H9 (cell line): ENCODE measurements at regions not wholly inside any gene's neighbourhood (a gene's known extent, or its start where the extent isn't known, plus 50 kb on each side); places are given as distances from the start of the nearest gene placed in this dataset.
"Not testable (repeated sequence)": the region's sequence is repeated elsewhere in the genome, so short reads cannot be mapped to it uniquely, and the experiment has no call there.

Source experiments
- DNase-seq: peaks from one replicate; pipeline ENCODE4 v3.0.0-alpha.2; 2017
- H2AFZ ChIP-seq: one replicate; pipeline ENCODE4 v1.6.1; 2013; ENCODE audit warnings: mild to moderate bottlenecking, low read length, control low read depth, moderate library complexity
- H2AK5ac ChIP-seq: 2 replicates; pipeline ENCODE4 v1.6.1; 2013; ENCODE audit warnings: low read length, control low read depth, mixed read lengths; ENCODE audit not compliant: insufficient read length
- H2BK120ac ChIP-seq: one replicate; pipeline ENCODE4 v1.6.1; 2013; ENCODE audit warnings: low read depth, mild to moderate bottlenecking, low read length, control low read depth, inconsistent platforms; ENCODE audit not compliant: poor library complexity, severe bottlenecking
- H2BK12ac ChIP-seq: 2 replicates; pipeline ENCODE4 v1.6.1; 2013; ENCODE audit warnings: low read length, control low read depth, mixed read lengths, low read depth; ENCODE audit not compliant: insufficient read length
- H2BK15ac ChIP-seq: 2 replicates; pipeline ENCODE4 v1.6.1; 2013; ENCODE audit warnings: low read depth, low read length, control low read depth
- H2BK20ac ChIP-seq: one replicate; pipeline ENCODE4 v1.6.1; 2013; ENCODE audit warnings: low read depth, mild to moderate bottlenecking, low read length, control low read depth, inconsistent platforms; ENCODE audit not compliant: poor library complexity, severe bottlenecking
- H2BK5ac ChIP-seq: 2 replicates; pipeline ENCODE4 v1.6.1; 2013; ENCODE audit warnings: low read length, control low read depth, mixed read lengths; ENCODE audit not compliant: insufficient read length
- H3K14ac ChIP-seq: 2 replicates; pipeline ENCODE4 v1.6.1; 2013; ENCODE audit warnings: low read length, control low read depth; ENCODE audit not compliant: insufficient read depth
- H3K18ac ChIP-seq: 2 replicates; pipeline ENCODE4 v1.6.1; 2013; ENCODE audit warnings: low read depth, mild to moderate bottlenecking, mixed read lengths, low read length, control low read depth; ENCODE audit not compliant: insufficient read length
- H3K23ac ChIP-seq: 2 replicates; pipeline ENCODE4 v1.6.1; 2013; ENCODE audit warnings: low read length, control low read depth, mixed read lengths, low read depth; ENCODE audit not compliant: insufficient read length
- H3K23me2 ChIP-seq: 2 replicates; pipeline ENCODE4 v1.6.1; 2013; ENCODE audit warnings: low read depth, mild to moderate bottlenecking, mixed read lengths, low read length, control low read depth; ENCODE audit not compliant: insufficient read length, poor library complexity, severe bottlenecking
- H3K27ac ChIP-seq: 2 replicates; pipeline ENCODE4 v1.5.1; 2013; ENCODE audit warnings: low read length, control low read depth, mixed read lengths, low read depth; ENCODE audit not compliant: insufficient read length
- H3K27me3 ChIP-seq: 2 replicates; pipeline ENCODE4 v1.6.1; 2013; ENCODE audit warnings: low read length, control low read depth, inconsistent platforms; ENCODE audit not compliant: insufficient read depth
- H3K4ac ChIP-seq: 2 replicates; pipeline ENCODE4 v1.6.1; 2013; ENCODE audit warnings: low read depth, mild to moderate bottlenecking, control low read depth, inconsistent platforms, low read length, moderate library complexity
- H3K4me1 ChIP-seq: 2 replicates; pipeline ENCODE4 v1.6.1; 2013; ENCODE audit warnings: low read length, control low read depth, inconsistent platforms; ENCODE audit not compliant: insufficient read depth
- H3K4me2 ChIP-seq: 2 replicates; pipeline ENCODE4 v1.6.1; 2013; ENCODE audit warnings: low read length, control low read depth, mixed read lengths; ENCODE audit not compliant: insufficient read length, insufficient read depth
- H3K56ac ChIP-seq: 2 replicates; pipeline ENCODE4 v1.6.1; 2013; ENCODE audit warnings: low read depth, mild to moderate bottlenecking, mixed read lengths, low read length, control low read depth; ENCODE audit not compliant: insufficient read length
- H3K79me1 ChIP-seq: 2 replicates; pipeline ENCODE4 v1.6.1; 2013; ENCODE audit warnings: low read depth, mild to moderate bottlenecking, moderate library complexity, low read length, control low read depth, inconsistent platforms; ENCODE audit not compliant: insufficient read depth, poor library complexity, severe bottlenecking
- H3K79me2 ChIP-seq: 2 replicates; pipeline ENCODE4 v1.6.1; 2013; ENCODE audit warnings: low read length, control low read depth, inconsistent platforms; ENCODE audit not compliant: insufficient read depth
- H3K9ac ChIP-seq: 2 replicates; pipeline ENCODE4 v1.6.1; 2013; ENCODE audit warnings: low read length, control low read depth, mixed read lengths; ENCODE audit not compliant: insufficient read length; ENCODE audit errors: extremely low read depth
- H3K9me3 ChIP-seq: one replicate; pipeline ENCODE4 v1.6.1; 2013; ENCODE audit warnings: low read depth, low read length, inconsistent platforms; ENCODE audit not compliant: control insufficient read depth
- H3T11ph ChIP-seq: one replicate; pipeline ENCODE4 v1.6.1; 2013; ENCODE audit warnings: mild to moderate bottlenecking, low read length, control low read depth, inconsistent platforms
- H4K20me1 ChIP-seq: one replicate; pipeline ENCODE4 v1.6.1; 2013; ENCODE audit not compliant: control insufficient read depth, insufficient read length, insufficient read depth
- H4K5ac ChIP-seq: 2 replicates; pipeline ENCODE4 v1.6.1; 2013; ENCODE audit warnings: low read depth, mild to moderate bottlenecking, mixed read lengths, low read length, control low read depth; ENCODE audit not compliant: insufficient read length
- H4K8ac ChIP-seq: replicated peaks from 2 replicates; pipeline ENCODE4 v1.6.1; 2013; ENCODE audit warnings: low read length, control low read depth, mixed read lengths, low read depth; ENCODE audit not compliant: insufficient read length
- H4K91ac ChIP-seq: 2 replicates; pipeline ENCODE4 v1.6.1; 2013; ENCODE audit warnings: low read depth, mild to moderate bottlenecking, moderate library complexity, mixed read lengths, low read length, control low read depth; ENCODE audit not compliant: insufficient read length
- H3K27ac Mint-ChIP-seq, 3 experiments: 2 replicates in 2 of 3; 3 replicates in 1 of 3; pipeline ENCODE4 v1.8.0; 2020 to 2021; ENCODE audit warnings: mixed read lengths in 3 of 3, mild to moderate bottlenecking in 1 of 3, moderate library complexity in 1 of 3
- H3K27me3 Mint-ChIP-seq: 2 replicates; pipeline ENCODE4 v1.8.0; 2021; ENCODE audit warnings: low read depth, mild to moderate bottlenecking, moderate library complexity, mixed read lengths
- H3K36me3 Mint-ChIP-seq, 3 experiments: 2 replicates in 2 of 3; 3 replicates in 1 of 3; pipeline ENCODE4 v1.8.0; 2020 to 2021; ENCODE audit warnings: low read depth in 3 of 3, mixed read lengths in 3 of 3; ENCODE audit not compliant: insufficient read depth in 1 of 3
- H3K4me1 Mint-ChIP-seq, 2 experiments: 2 replicates each; pipeline ENCODE4 v1.8.0; 2020; ENCODE audit warnings: mixed read lengths in 2 of 2
- H3K4me3 Mint-ChIP-seq, 2 experiments: 2 replicates in 1 of 2; 3 replicates in 1 of 2; pipeline ENCODE4 v1.8.0; 2020 to 2021; ENCODE audit warnings: mild to moderate bottlenecking in 2 of 2, mixed read lengths in 2 of 2, moderate library complexity in 1 of 2
- H3K9me3 Mint-ChIP-seq, 2 experiments: 2 replicates in 1 of 2; 3 replicates in 1 of 2; pipeline ENCODE4 v1.8.0; 2020; ENCODE audit warnings: mild to moderate bottlenecking in 2 of 2, mixed read lengths in 2 of 2, moderate library complexity in 1 of 2
- WGBS: extraction: QIAGEN DNeasy Blood & Tissue Kit; methylation state at CpG from one replicate; pipeline ENCODE4 v1.1.7; 2013; ENCODE audit warnings: missing lambda C conversion rate, low lambda C conversion rate, mixed read lengths; ENCODE audit not compliant: insufficient read length; ENCODE audit errors: extremely low coverage; 5-methylcytosine and 5-hydroxymethylcytosine counted together

DNA sequence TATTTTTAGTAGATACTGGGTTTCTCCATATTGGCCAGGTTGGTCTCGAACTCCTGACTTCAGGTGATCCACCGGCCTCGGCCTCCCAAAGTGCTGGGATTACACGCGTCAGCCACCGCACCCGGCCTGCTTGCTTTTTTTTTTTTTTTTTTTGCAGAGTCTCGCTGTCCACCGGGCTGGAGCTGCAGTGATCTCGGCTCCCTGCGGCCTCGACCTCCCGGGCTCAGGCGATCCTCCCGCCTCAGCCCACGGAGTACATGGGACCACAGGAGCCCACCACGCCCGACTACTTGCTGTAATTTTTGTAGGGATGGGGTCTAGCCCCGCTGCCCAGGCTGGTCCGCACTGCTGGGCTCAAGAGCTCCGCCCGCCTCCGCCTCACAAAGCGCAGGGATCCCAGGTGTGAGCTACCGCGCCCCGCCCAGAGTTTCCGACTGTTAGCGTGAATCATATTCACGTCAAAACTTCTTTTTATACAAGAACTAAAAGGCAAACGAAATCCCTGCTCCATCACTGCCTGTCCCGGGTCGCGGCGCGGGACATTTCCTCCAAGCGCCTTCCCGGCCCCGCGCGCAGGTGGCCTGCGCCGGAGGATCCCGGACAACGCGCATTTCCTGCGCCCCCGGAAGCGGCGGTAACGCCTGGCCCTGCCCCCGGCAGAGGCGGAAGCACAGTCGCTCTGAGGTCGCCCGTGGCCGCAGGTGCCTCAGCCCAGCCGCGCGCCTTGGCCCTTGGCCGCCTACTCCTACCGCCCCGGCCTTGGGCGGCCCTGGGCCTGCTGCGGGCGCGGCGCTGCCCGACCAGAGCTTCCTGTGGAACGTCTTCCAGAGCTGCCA, 50.9 kb upstream of the APOD start:
- H3K9ac ChIP-seq: peak overlapping the region; percentile 54
- not testable (repeated sequence) for H3K9me3 ChIP-seq, H3K4me1 ChIP-seq, H4K91ac ChIP-seq, H3K36me3 Mint-ChIP-seq, H2AK5ac ChIP-seq, H3K4me1 Mint-ChIP-seq, H3K27ac Mint-ChIP-seq, H4K8ac ChIP-seq, H4K5ac ChIP-seq, H2BK15ac ChIP-seq, H2AFZ ChIP-seq, H3K27ac ChIP-seq, H3K4ac ChIP-seq, H3T11ph ChIP-seq, H3K9me3 Mint-ChIP-seq, H3K4me2 ChIP-seq, H2BK120ac ChIP-seq, DNase-seq, H2BK12ac ChIP-seq, H3K79me2 ChIP-seq, H2BK20ac ChIP-seq, H3K23me2 ChIP-seq, H3K27me3 ChIP-seq, H3K79me1 ChIP-seq, H2BK5ac ChIP-seq, H4K20me1 ChIP-seq, H3K23ac ChIP-seq, H3K56ac ChIP-seq, H3K27me3 Mint-ChIP-seq
- peak overlapping the region; percentile 50 to 63; a peak in 3 of 5 replicates for H3K4me3 Mint-ChIP-seq
- WGBS: no CpG with 5 or more reads among the region's 70 CpGs
- H3K14ac ChIP-seq: peak overlapping the region; percentile 82; the same call in 1 of the 2 replicates
- peak overlapping the region; percentile 70 for H3K18ac ChIP-seq
